ENCODE measurements at regions not wholly inside any gene's neighbourhood (a gene's known extent, or its start where the extent isn't known, plus 50 kb on each side); places are given as distances from the start of the nearest gene placed in this dataset.
"Not testable (repeated sequence)": the region's sequence is repeated elsewhere in the genome, so short reads cannot be mapped to it uniquely, and the experiment has no call there.

- FAIRE-seq (no peak), DNase-seq (ENCODE audit: low read depth) (no peak)
- Histone ChIP-seq H3K36me3 (ENCODE audit: control insufficient read depth, insufficient read depth, low read length) (no peaks in the 10 kb centered on the region), H3K4me3 (ENCODE audit: low read depth, low read length) (no peak overlapping the region), H3K27me3 (ENCODE audit: control insufficient read depth, insufficient read depth, low read length) (no peaks in the 10 kb centered on the region)
- TF ChIP-seq CTCF (IDR thresholded peaks at IDR 0.05; ENCODE audit: insufficient read depth, low read length, severe bottlenecking): no peak
Observed at GRCh38 chr19:27955485-27956480, 1257.2 kb downstream of the UQCRFS1 start.

- not testable (repeated sequence) for DNase-seq (ENCODE audit: low read depth); H3K4me3 ChIP-seq (ENCODE audit: low read depth, low read length); H3K27me3 ChIP-seq (ENCODE audit: control insufficient read depth, insufficient read depth, low read length); H3K36me3 ChIP-seq (ENCODE audit: control insufficient read depth, insufficient read depth, low read length); FAIRE-seq
Observed at GRCh38 chr19:27942607-27943006, 1270.3 kb downstream of the UQCRFS1 start.

- no peak for DNase-seq (ENCODE audit: low read depth)
- FAIRE-seq: no peak
- Histone ChIP-seq H3K4me3 (ENCODE audit: low read depth, low read length) (no peak overlapping the region), H3K36me3 (ENCODE audit: control insufficient read depth, insufficient read depth, low read length) (no peaks in the 10 kb centered on the region), H3K27me3 (ENCODE audit: control insufficient read depth, insufficient read depth, low read length) (no peaks in the 10 kb centered on the region)
- no peak for TF ChIP-seq CTCF (IDR thresholded peaks at IDR 0.05; ENCODE audit: insufficient read depth, low read length, severe bottlenecking)
Observed at GRCh38 chr19:27936139-27936538, 1276.8 kb downstream of the UQCRFS1 start.

- FAIRE-seq: no peak
- no peak for TF ChIP-seq CTCF (IDR thresholded peaks at IDR 0.05; ENCODE audit: insufficient read depth, low read length, severe bottlenecking)
Observed at GRCh38 chr19:27935669-27936068, 1277.3 kb downstream of the UQCRFS1 start.

GRCh38 chr19:27929399-27929798, 1283.6 kb downstream of the UQCRFS1 start:
- Histone ChIP-seq H3K4me3 (ENCODE audit: low read depth, low read length) (no peak overlapping the region), H3K27me3 (ENCODE audit: control insufficient read depth, insufficient read depth, low read length) (no peaks in the 10 kb centered on the region), H3K36me3 (ENCODE audit: control insufficient read depth, insufficient read depth, low read length) (no peaks in the 10 kb centered on the region)
- FAIRE-seq (no peak), DNase-seq (ENCODE audit: low read depth) (no peak)
- TF ChIP-seq CTCF (IDR thresholded peaks at IDR 0.05; ENCODE audit: insufficient read depth, low read length, severe bottlenecking): no peak

More at GRCh38 chr19:27935669-27936068, 1277.3 kb downstream of the UQCRFS1 start:
- no peaks in the 10 kb centered on the region for H3K27me3 ChIP-seq (ENCODE audit: control insufficient read depth, insufficient read depth, low read length)
- DNase-seq (ENCODE audit: low read depth): no peak
- H3K4me3 ChIP-seq (ENCODE audit: low read depth, low read length): no peak overlapping the region
- H3K36me3 ChIP-seq (ENCODE audit: control insufficient read depth, insufficient read depth, low read length): no peaks in the 10 kb centered on the region

- H3K27me3 ChIP-seq (ENCODE audit: control insufficient read depth, insufficient read depth, low read length): no peaks in the 10 kb centered on the region
- DNase-seq (ENCODE audit: low read depth): no peak
- TF ChIP-seq CTCF (IDR thresholded peaks at IDR 0.05; ENCODE audit: insufficient read depth, low read length, severe bottlenecking): no peak
- FAIRE-seq: no peak
- H3K36me3 ChIP-seq (ENCODE audit: control insufficient read depth, insufficient read depth, low read length): no peaks in the 10 kb centered on the region
- H3K4me3 ChIP-seq (ENCODE audit: low read depth, low read length): no peak overlapping the region
Observed at GRCh38 chr19:27925202-27925601, 1287.7 kb downstream of the UQCRFS1 start.

Data from bronchial epithelial cell (primary cell).